NOMO-1 treated with DMSO at 0.1 percent for 48 hours (cell line): ENCODE measurements at regions not wholly inside any gene's neighbourhood (a gene's known extent, or its start where the extent isn't known, plus 50 kb on each side); places are given as distances from the start of the nearest gene placed in this dataset.
"Not testable (repeated sequence)": the region's sequence is repeated elsewhere in the genome, so short reads cannot be mapped to it uniquely, and the experiment has no call there.

Source experiments
- DNase-seq: peaks from one replicate; lab custom pipeline; 2025; ENCODE audit not compliant: unreplicated experiment; lab: John Stamatoyannopoulos, UW

- DNase-seq, result no peak
These were observed 943.8 kb upstream of the SOX9 start for GRCh38 chr17:71176928-71177443.

- DNase-seq, result no peak
These were observed 939.9 kb upstream of the SOX9 start for GRCh38 chr17:71180801-71181385.

- no peak for DNase-seq
These were observed 937.7 kb upstream of the SOX9 start for GRCh38 chr17:71183066-71183660.

GRCh38 chr17:71184716-71185115, 936.1 kb upstream of the SOX9 start:
- no peak for DNase-seq

- DNase-seq, result no peak
These were observed 933.5 kb upstream of the SOX9 start for GRCh38 chr17:71187145-71187878.

GRCh38 chr17:71188811-71189492, 931.9 kb upstream of the SOX9 start:
- DNase-seq, result no peak

- no peak for DNase-seq
These were observed 931.4 kb upstream of the SOX9 start for GRCh38 chr17:71189493-71189831.

- DNase-seq, result no peak
These were observed 928.7 kb upstream of the SOX9 start for GRCh38 chr17:71192039-71192555.

- no peak for DNase-seq
These were observed 928.0 kb upstream of the SOX9 start for GRCh38 chr17:71192848-71193247.

- DNase-seq, result no peak
These were observed 920.2 kb upstream of the SOX9 start for GRCh38 chr17:71200597-71200996.

GRCh38 chr17:71201639-71202038, 919.2 kb upstream of the SOX9 start:
- no peak for DNase-seq

- no peak for DNase-seq
These were observed 918.4 kb upstream of the SOX9 start for GRCh38 chr17:71202449-71202848.

- no peak for DNase-seq
These were observed 916.9 kb upstream of the SOX9 start for GRCh38 chr17:71203953-71204352.

GRCh38 chr17:71205951-71206350, 914.9 kb upstream of the SOX9 start:
- DNase-seq, result not testable (repeated sequence)

GRCh38 chr17:71208111-71208704, 912.6 kb upstream of the SOX9 start:
- no peak for DNase-seq

- DNase-seq, result no peak
These were observed 906.9 kb upstream of the SOX9 start for GRCh38 chr17:71213936-71214335.

- DNase-seq, result no peak
These were observed 903.1 kb upstream of the SOX9 start for GRCh38 chr17:71217769-71218168.

- no peak for DNase-seq
These were observed 895.8 kb upstream of the SOX9 start for GRCh38 chr17:71224824-71225575.

GRCh38 chr17:71227841-71228240, 893.0 kb upstream of the SOX9 start:
- DNase-seq, result no peak

GRCh38 chr17:71229070-71229469, 891.8 kb upstream of the SOX9 start:
- DNase-seq, result no peak
